ENCODE measurements at regions not wholly inside any gene's neighbourhood (a gene's known extent, or its start where the extent isn't known, plus 50 kb on each side); places are given as distances from the start of the nearest gene placed in this dataset.

GRCh38 chr12:108054496-108054895 is 74.6 kb upstream of the WSCD2 start:
- TF ChIP-seq CTCF (conservative IDR thresholded peaks at IDR 0.05; ENCODE audit: low read depth, low read length) (no peak), USF2 (IDR thresholded peaks at IDR 0.05; ENCODE audit: low read depth, low read length) (no peak), SMC3 (IDR thresholded peaks at IDR 0.05; ENCODE audit: low read depth, low read length) (no peak), POLR2A (IDR thresholded peaks at IDR 0.05; ENCODE audit: low read depth, low read length) (no peak)

Data from IMR-90 (cell line).